22Rv1 (cell line): ENCODE measurements at regions not wholly inside any gene's neighbourhood (a gene's known extent, or its start where the extent isn't known, plus 50 kb on each side); places are given as distances from the start of the nearest gene placed in this dataset.

ENCODE experiments used
- CTCF ChIP-seq: fragments of 450-650 bp; IDR thresholded peaks from 2 replicates; pipeline ENCODE4 v1.5.1; 2017; ENCODE audit warnings: mild to moderate bottlenecking
- ZFX ChIP-seq: fragments of 450-650 bp; IDR thresholded peaks from 2 replicates; pipeline ENCODE4 v1.6.1; 2017; ENCODE audit warnings: antibody characterized with exemption, borderline replicate concordance

- TF ChIP-seq CTCF = no peak
- TF ChIP-seq ZFX = no peak
These were observed 164.3 kb downstream of the KTN1 start for GRCh38 chr14:55744321-55744720.
